A549 (cell line): ENCODE measurements at regions not wholly inside any gene's neighbourhood (a gene's known extent, or its start where the extent isn't known, plus 50 kb on each side); places are given as distances from the start of the nearest gene placed in this dataset.

Experiments used
- ATAC-seq, 2 experiments: fragments of 200-7000 bp in 1 of 2; fragments of >200 bp in 1 of 2; cut with Nextera tagmentation in 1 of 2; cut with Tn5 transposase in 1 of 2; 3 replicates each; pipeline versions ENCODE4 v1.8.0 to v1.9.1; 2018 to 2020; ENCODE audit warnings: mild to moderate bottlenecking in 1 of 2, moderate library complexity in 1 of 2
- CTCF ChIA-PET: fragments of 300-600 bp; sonication (Branson Sonifier 250); formaldehyde crosslinking; extraction: SDS; loops from one replicate; lab custom pipeline; 2021; ENCODE audit warnings: antibody characterized with exemption, inconsistent platforms; lab: Yijun Ruan, JAX
- POLR2A ChIA-PET: fragments of 350-600 bp; formaldehyde crosslinking; extraction: SDS; loops from one replicate; lab custom pipeline; 2021; ENCODE audit warnings: antibody characterized with exemption, inconsistent platforms; lab: Yijun Ruan, JAX
- DNase-seq, 2 experiments: peaks; one replicate each; pipeline versions ENCODE4 v3.0.0 to v3.0.0-alpha.2; 2011 to 2016; ENCODE audit warnings: low read depth in 1 of 2, low spot score in 1 of 2
- FAIRE-seq: peaks from 2 replicates; lab custom pipeline; 2011; peaks lifted over from hg19 to GRCh38; lab: Jason Lieb, UNC
- H3K27ac ChIP-seq, 2 experiments: fragments of >200 bp; sonication (Bioruptor Twin); formaldehyde crosslinking; 3 replicates each; pipeline ENCODE4 v1.5.1; 2016 to 2017
- H3K4me1 ChIP-seq: fragments of >200 bp; sonication (Bioruptor Twin); formaldehyde crosslinking; 3 replicates; pipeline ENCODE4 v1.6.1; 2016
- H3K4me2 ChIP-seq: fragments of >200 bp; sonication (Bioruptor Twin); formaldehyde crosslinking; 3 replicates; pipeline ENCODE4 v1.6.1; 2016
- H3K4me3 ChIP-seq: fragments of >200 bp; sonication (Bioruptor Twin); formaldehyde crosslinking; 3 replicates; pipeline ENCODE4 v1.5.1; 2016
- H3K9me3 ChIP-seq: fragments of >200 bp; sonication (Bioruptor Twin); formaldehyde crosslinking; 3 replicates; pipeline ENCODE4 v1.6.1; 2016
- BHLHE40 ChIP-seq: IDR thresholded peaks from 2 replicates; pipeline ENCODE4 v1.6.1; 2012; ENCODE audit warnings: low read depth, low read length, inconsistent platforms
- CHD4 ChIP-seq: fragments of 200-600 bp; sonication (generic); IDR thresholded peaks from 2 replicates; pipeline ENCODE4 v1.6.1; 2016; ENCODE audit warnings: antibody characterized with exemption, mild to moderate bottlenecking, borderline replicate concordance
- EP300 ChIP-seq, 2 experiments: fragments of >200 bp; sonication (Bioruptor Twin); formaldehyde crosslinking; IDR thresholded peaks; 2 replicates in 1 of 2; 3 replicates in 1 of 2; pipeline ENCODE4 v1.6.1; 2016 to 2017
- ESRRA ChIP-seq: fragments of 150-350 bp; IDR thresholded peaks from 2 replicates; pipeline ENCODE4 v1.6.1; 2014; ENCODE audit warnings: mild to moderate bottlenecking, low read length, borderline replicate concordance
- FOSB ChIP-seq: fragments of 250-450 bp; sonication (Bioruptor Pico); IDR thresholded peaks from 2 replicates; pipeline ENCODE4 v1.5.0; 2020; ENCODE audit warnings: mild to moderate bottlenecking, moderate library complexity
- FOSL2 ChIP-seq, 2 experiments: fragments of 450-650 bp in 1 of 2; fragments of >200 bp in 1 of 2; sonication (Bioruptor Twin) in 1 of 2; formaldehyde crosslinking; IDR thresholded peaks; 2 replicates each; pipeline versions ENCODE4 v1.5.0 to v1.6.1; 2016 to 2020; ENCODE audit warnings: mild to moderate bottlenecking in 1 of 2, moderate library complexity in 1 of 2
- FOXS1 ChIP-seq: fragments of 250-450 bp; sonication (Bioruptor Pico); IDR thresholded peaks from 2 replicates; pipeline ENCODE4 v1.5.0; 2020; ENCODE audit warnings: mild to moderate bottlenecking, moderate library complexity
- GATA3 ChIP-seq: IDR thresholded peaks from 2 replicates; pipeline ENCODE4 v1.6.1; 2012; ENCODE audit warnings: borderline replicate concordance
- HMGXB4 ChIP-seq: fragments of 250-450 bp; sonication (Bioruptor Pico); IDR thresholded peaks from 2 replicates; pipeline ENCODE4 v1.5.0; 2021; ENCODE audit warnings: mild to moderate bottlenecking, moderate library complexity, borderline replicate concordance
- HOXB13 ChIP-seq: fragments of 250-450 bp; sonication (Bioruptor Pico); IDR thresholded peaks from 2 replicates; pipeline ENCODE4 v1.5.0; 2020; ENCODE audit warnings: low read depth, mild to moderate bottlenecking, moderate library complexity
- HOXB5 ChIP-seq: fragments of 250-450 bp; sonication (Bioruptor Pico); IDR thresholded peaks from 2 replicates; pipeline ENCODE4 v1.5.0; 2020; ENCODE audit warnings: mild to moderate bottlenecking, moderate library complexity
- KDM1A ChIP-seq: fragments of 200-600 bp; sonication (generic); IDR thresholded peaks from 2 replicates; pipeline ENCODE4 v1.6.1; 2016; ENCODE audit warnings: low read depth, mild to moderate bottlenecking
- KDM5A ChIP-seq: fragments of 200-600 bp; sonication (generic); IDR thresholded peaks from 2 replicates; pipeline ENCODE4 v1.6.1; 2016; ENCODE audit warnings: antibody characterized with exemption, mild to moderate bottlenecking
- RARB ChIP-seq: fragments of 250-450 bp; sonication (Bioruptor Pico); IDR thresholded peaks from 2 replicates; pipeline ENCODE4 v1.8.0; 2021; ENCODE audit warnings: mild to moderate bottlenecking, moderate library complexity
- RFX5 ChIP-seq: fragments of 450-650 bp; IDR thresholded peaks from 2 replicates; pipeline ENCODE4 v1.7.1; 2014; ENCODE audit warnings: antibody characterized with exemption, mild to moderate bottlenecking, moderate library complexity
- RNF2 ChIP-seq: fragments of 200-600 bp; sonication (generic); IDR thresholded peaks from 2 replicates; pipeline ENCODE4 v1.6.1; 2016; ENCODE audit warnings: low read depth, mild to moderate bottlenecking, antibody characterized with exemption, moderate library complexity, borderline replicate concordance
- SMC3 ChIP-seq: fragments of >200 bp; sonication (Bioruptor Twin); formaldehyde crosslinking; IDR thresholded peaks from 3 replicates; pipeline ENCODE4 v1.6.1; 2018; ENCODE audit warnings: inconsistent platforms
- TFCP2L1 ChIP-seq: fragments of 250-450 bp; sonication (Bioruptor Pico); IDR thresholded peaks from 2 replicates; pipeline ENCODE4 v1.5.0; 2021; ENCODE audit warnings: mild to moderate bottlenecking
- ZC3H11A ChIP-seq: fragments of 450-650 bp; IDR thresholded peaks from 2 replicates; pipeline ENCODE4 v1.6.1; 2014; ENCODE audit warnings: antibody characterized with exemption, mild to moderate bottlenecking
- ZFP36 ChIP-seq: fragments of 450-650 bp; IDR thresholded peaks from 2 replicates; pipeline ENCODE4 v1.6.1; 2014; ENCODE audit warnings: borderline replicate concordance; ENCODE audit not compliant: partially characterized antibody
- ZNF302 ChIP-seq: fragments of 250-450 bp; sonication (Bioruptor Pico); IDR thresholded peaks from 2 replicates; pipeline ENCODE4 v1.9.0; 2021; ENCODE audit warnings: inconsistent platforms, mild to moderate bottlenecking, moderate library complexity
- ZSCAN20 ChIP-seq: fragments of 250-450 bp; sonication (Bioruptor Pico); IDR thresholded peaks from 2 replicates; pipeline ENCODE4 v1.8.0; 2022; ENCODE audit warnings: mild to moderate bottlenecking, moderate library complexity
- WGBS: methylation state at CpG from one replicate; pipeline ENCODE4 v1.1.6; 2017; ENCODE audit errors: missing lambda C conversion rate; 5-methylcytosine and 5-hydroxymethylcytosine counted together
- TF ChIP-seq, protein P1 (sequence below): fragments of 200-600 bp; sonication (generic); IDR thresholded peaks from 2 replicates; pipeline ENCODE4 v1.6.1; 2016; ENCODE audit warnings: antibody characterized with exemption, mild to moderate bottlenecking, moderate library complexity
- TF ChIP-seq, protein P2 (sequence below): IDR thresholded peaks from 2 replicates; pipeline ENCODE4 v1.6.1; 2012
- TF ChIP-seq, protein P3 (sequence below): fragments of >200 bp; sonication (Bioruptor Twin); formaldehyde crosslinking; IDR thresholded peaks from 2 replicates; pipeline ENCODE4 v1.6.1; 2016
- TF ChIP-seq, protein P4 (sequence below): IDR thresholded peaks from 2 replicates; pipeline ENCODE4 v1.6.1; 2012

- DNase-seq (no peak), ATAC-seq (no peak), FAIRE-seq (no peak)
- H3K4me3 ChIP-seq: no peak overlapping the region
- TF ChIP-seq ZFP36 (no peak), FOSL2 (IDR thresholded peaks at IDR 0.05) (no peak), FOSL2 (CRISPR knock-in tag; IDR thresholded peaks at IDR 0.05) (no peak), HMGXB4 (CRISPR knock-in tag) (no peak), HOXB5 (no peak), EP300 (IDR thresholded peaks at IDR 0.05) (no peak), RARB (CRISPR knock-in tag) (no peak), BHLHE40 (no peak), ZNF302 (CRISPR knock-in tag) (no peak)
- TF ChIP-seq, protein P1, sequence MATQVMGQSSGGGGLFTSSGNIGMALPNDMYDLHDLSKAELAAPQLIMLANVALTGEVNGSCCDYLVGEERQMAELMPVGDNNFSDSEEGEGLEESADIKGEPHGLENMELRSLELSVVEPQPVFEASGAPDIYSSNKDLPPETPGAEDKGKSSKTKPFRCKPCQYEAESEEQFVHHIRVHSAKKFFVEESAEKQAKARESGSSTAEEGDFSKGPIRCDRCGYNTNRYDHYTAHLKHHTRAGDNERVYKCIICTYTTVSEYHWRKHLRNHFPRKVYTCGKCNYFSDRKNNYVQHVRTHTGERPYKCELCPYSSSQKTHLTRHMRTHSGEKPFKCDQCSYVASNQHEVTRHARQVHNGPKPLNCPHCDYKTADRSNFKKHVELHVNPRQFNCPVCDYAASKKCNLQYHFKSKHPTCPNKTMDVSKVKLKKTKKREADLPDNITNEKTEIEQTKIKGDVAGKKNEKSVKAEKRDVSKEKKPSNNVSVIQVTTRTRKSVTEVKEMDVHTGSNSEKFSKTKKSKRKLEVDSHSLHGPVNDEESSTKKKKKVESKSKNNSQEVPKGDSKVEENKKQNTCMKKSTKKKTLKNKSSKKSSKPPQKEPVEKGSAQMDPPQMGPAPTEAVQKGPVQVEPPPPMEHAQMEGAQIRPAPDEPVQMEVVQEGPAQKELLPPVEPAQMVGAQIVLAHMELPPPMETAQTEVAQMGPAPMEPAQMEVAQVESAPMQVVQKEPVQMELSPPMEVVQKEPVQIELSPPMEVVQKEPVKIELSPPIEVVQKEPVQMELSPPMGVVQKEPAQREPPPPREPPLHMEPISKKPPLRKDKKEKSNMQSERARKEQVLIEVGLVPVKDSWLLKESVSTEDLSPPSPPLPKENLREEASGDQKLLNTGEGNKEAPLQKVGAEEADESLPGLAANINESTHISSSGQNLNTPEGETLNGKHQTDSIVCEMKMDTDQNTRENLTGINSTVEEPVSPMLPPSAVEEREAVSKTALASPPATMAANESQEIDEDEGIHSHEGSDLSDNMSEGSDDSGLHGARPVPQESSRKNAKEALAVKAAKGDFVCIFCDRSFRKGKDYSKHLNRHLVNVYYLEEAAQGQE: no peak
- TF ChIP-seq, protein P2, sequence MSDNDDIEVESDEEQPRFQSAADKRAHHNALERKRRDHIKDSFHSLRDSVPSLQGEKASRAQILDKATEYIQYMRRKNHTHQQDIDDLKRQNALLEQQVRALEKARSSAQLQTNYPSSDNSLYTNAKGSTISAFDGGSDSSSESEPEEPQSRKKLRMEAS: no peak
- TF ChIP-seq, protein P3, sequence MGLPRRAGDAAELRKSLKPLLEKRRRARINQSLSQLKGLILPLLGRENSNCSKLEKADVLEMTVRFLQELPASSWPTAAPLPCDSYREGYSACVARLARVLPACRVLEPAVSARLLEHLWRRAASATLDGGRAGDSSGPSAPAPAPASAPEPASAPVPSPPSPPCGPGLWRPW: no peak
- H3K27ac ChIP-seq: no peak overlapping the region
- ChIA-PET CTCF (no interaction called here), POLR2A (no interaction called here)
- H3K4me1 ChIP-seq: no peaks in the 10 kb centered on the region
- no peaks in the 10 kb centered on the region for H3K9me3 ChIP-seq
- H3K4me2 ChIP-seq: no peak overlapping the region
- 50% methylated on average over 1 of the region's 1 CpG for WGBS
These were observed 238.3 kb downstream of the COG6 start for GRCh38 chr13:39893808-39894207.

DNA sequence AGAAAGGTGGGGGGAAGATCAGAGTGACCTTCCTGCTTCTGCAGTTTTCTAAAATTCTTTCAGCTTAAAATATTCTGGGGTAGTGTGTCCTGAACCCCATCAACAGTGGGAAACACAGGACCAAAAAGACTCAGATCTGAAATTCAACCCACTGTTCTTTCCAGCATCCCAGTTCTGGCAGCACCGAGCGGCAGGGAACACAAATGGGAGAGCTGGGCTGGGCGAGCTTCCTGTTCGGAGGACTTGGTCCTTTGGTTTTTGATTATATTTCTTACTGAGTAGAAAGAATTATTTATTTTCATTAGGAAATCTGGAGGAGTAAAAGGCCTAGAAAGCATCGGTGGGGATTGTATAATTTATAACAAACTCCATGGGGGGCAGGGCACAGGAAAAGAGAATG lies 239.1 kb downstream of the COG6 start:
- H3K9me3 ChIP-seq: no peaks in the 10 kb centered on the region
- TF ChIP-seq BHLHE40: no peak
- no peak for TF ChIP-seq FOSB (CRISPR knock-in tag)
- no peak for TF ChIP-seq RFX5
- no peak for TF ChIP-seq HOXB13 (CRISPR knock-in tag)
- TF ChIP-seq KDM5A: no peak
- TF ChIP-seq ZSCAN20 (CRISPR knock-in tag): no peak
- no peak for TF ChIP-seq CHD4
- TF ChIP-seq, protein P2: no peak
- TF ChIP-seq FOSL2 (IDR thresholded peaks at IDR 0.05): no peak
- TF ChIP-seq FOSL2 (CRISPR knock-in tag; IDR thresholded peaks at IDR 0.05): no peak
- no peak for TF ChIP-seq ESRRA
- no peak for TF ChIP-seq KDM1A
- TF ChIP-seq TFCP2L1: no peak
- no peak for TF ChIP-seq GATA3
- no peak for TF ChIP-seq FOXS1
- TF ChIP-seq, protein P4, sequence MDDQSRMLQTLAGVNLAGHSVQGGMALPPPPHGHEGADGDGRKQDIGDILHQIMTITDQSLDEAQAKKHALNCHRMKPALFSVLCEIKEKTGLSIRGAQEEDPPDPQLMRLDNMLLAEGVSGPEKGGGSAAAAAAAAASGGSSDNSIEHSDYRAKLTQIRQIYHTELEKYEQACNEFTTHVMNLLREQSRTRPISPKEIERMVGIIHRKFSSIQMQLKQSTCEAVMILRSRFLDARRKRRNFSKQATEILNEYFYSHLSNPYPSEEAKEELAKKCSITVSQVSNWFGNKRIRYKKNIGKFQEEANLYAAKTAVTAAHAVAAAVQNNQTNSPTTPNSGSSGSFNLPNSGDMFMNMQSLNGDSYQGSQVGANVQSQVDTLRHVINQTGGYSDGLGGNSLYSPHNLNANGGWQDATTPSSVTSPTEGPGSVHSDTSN: no peak
- no peak for TF ChIP-seq RNF2
- no peak for TF ChIP-seq SMC3
- no peak for TF ChIP-seq ZC3H11A
- H3K4me2 ChIP-seq: no peak overlapping the region
- WGBS: 74% methylated on average over 5 of the region's 5 CpGs
- ChIA-PET POLR2A (no interaction called here), CTCF (no interaction called here)
- DNase-seq (no peak), ATAC-seq (no peak), FAIRE-seq (no peak)
- H3K4me3 ChIP-seq: no peak overlapping the region
- H3K4me1 ChIP-seq: no peaks in the 10 kb centered on the region
- no peak overlapping the region for H3K27ac ChIP-seq
